ENCODE measurements at regions not wholly inside any gene's neighbourhood (a gene's known extent, or its start where the extent isn't known, plus 50 kb on each side); places are given as distances from the start of the nearest gene placed in this dataset.
"Not testable (repeated sequence)": the region's sequence is repeated elsewhere in the genome, so short reads cannot be mapped to it uniquely, and the experiment has no call there.

DNA sequence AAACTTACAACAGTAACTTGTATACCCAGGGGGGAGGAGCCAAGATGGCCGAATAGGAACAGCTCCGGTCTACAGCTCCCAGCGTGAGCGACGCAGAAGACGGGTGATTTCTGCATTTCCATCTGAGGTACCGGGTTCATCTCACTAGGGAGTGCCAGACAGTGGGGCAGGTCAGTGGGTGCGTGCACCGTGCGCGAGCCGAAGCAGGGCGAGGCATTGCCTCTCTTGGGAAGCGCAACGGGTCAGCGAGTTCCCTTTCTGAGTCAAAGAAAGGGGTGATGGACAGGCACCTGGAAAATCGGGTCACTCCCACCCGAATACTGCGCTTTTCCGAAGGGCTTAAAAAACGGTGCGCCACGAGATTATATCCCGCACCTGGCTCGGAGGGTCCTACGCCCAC, 278.8 kb downstream of the FAM47B start:
- DNase-seq (ENCODE audit: low read depth): not testable (repeated sequence)

DNA sequence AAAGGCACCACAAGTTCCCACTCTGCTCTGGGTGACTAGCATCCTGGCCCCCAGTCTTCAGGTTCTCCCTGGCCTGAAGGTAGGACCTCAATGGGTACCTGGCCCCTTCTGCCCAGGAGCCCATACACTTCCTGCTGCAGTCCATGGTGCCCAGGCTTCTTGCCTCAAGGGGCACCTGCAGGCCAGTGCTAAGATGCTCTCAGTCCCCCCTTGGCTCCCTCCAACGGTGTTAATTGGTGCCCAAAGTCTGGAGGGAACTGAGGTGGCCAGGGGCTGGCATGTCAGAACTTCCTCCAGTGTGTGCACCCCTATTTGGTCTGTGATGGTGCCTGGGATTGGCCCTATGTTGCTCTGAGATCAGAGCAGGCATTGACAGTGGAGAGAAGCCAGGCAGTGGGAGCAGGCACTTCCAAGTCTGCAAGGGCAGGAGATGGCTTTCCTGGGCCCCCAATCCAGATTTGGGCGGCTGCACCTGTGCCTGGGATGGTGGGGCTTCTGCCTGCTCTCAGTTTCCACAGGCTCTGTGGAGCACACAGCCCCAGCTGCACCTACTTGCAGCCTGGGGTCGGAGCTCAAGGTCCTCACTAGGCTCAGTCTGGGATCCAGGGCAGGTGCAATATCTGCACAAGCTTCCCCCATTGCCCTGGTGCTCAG, 301.6 kb downstream of the FAM47B start:
- no peak for DNase-seq (ENCODE audit: low read depth)

DNA sequence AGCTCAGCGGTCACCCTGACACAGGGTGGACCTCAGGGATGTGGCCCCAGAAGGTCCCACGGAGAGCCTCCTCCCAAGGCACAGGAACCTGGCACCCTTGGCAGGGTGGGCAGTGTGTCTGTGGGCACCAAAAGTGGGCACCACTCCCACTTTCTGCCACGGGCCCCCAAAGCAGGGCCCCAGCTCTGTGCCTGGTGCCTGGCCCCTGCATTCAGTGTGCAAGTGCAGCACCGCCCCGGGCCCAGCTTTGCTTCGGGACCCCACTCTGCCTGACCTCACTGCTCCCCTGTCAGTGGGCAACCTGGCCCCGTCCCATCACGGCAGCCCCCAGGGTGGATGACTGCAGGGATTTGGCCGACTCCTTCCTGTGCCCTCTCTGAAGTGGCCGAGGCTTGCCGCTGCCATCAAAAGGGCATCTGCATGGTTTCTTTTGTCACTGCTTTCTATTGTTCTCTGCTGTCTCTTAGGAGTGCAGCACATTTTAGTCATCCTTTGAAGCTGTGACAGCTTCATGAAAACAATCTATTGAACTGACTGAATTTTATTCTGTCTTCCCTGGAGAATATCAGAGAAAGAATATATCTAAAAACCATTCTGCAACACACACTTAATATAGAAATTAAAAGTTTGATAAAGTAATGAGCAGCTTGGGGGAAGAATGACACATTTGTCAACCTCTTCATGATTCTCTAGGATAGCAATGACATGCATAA, 302.4 kb downstream of the FAM47B start:
- no peak for DNase-seq (ENCODE audit: low read depth)

DNA sequence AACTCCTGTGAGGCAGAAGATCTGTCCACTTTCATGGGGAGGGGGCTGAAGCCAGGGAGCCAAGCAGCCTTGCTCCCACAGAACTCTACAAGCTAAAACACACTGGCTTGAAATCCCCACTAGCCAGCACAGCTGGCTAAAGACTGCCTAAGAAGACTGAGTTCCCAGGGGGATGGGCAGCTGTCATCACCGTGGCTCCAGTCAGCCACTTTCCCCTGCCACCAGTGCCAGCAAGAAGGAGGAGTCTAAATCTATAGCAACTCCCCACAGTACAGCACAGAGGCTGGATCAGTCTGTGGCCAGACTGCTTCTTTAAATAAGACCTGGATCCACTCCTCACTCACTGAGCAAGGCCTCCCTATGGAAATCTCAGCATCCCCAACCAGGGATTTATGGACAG, 308.6 kb downstream of the FAM47B start:
- DNase-seq (ENCODE audit: low read depth): no peak

DNA sequence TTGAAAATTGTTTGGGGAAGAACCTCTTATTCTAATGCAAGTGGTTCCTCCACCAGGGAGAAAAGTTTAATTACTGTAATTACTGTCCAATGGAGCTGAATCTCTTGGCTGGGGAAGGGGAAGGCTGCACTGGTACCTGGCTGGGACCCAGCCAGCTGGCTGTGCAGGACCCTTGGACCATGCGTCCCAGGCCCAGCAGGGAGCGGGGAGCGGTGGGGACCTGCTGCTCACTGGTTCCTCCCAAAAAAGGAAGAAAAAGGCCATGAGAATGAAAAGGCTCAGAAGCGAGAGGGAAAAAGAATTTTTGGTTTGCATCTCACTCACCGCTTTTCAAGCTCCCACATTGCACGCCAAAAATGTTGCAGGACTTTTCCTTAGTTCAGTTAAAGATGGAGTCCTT, 333.5 kb downstream of the FAM47B start:
- no peak for DNase-seq (ENCODE audit: low read depth)

DNA sequence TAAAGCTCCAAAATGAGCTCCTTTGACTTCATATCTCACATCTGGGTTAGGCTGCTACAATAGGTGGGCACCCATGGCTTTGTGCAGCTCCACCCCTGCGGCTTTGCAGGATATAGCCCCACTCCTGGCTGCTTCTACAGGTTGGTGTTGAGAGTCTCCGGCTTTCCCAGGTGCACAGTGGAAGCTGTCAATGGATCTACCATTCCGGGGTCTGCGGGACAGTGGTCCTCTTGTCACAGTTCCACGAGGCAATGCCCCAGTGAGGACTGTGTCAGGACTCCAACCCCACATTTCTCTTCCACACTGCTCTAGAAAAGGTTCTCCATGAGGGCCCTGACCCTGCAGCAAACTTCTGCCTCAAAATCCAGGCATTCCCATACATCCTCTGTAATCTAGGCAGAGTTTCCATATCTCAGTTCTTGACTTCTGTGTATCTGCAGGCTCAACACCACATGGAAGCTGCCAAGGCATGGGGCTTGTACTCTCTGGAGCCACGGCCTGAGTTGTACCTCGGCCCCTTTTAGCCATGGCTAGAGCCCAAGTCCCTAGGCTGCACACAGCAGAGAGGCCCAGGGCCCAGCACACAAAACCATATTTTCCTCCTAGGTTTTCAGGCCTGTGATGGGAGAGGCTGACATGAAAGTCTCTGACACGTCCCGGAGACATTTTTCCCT, 342.8 kb downstream of the FAM47B start:
- DNase-seq (ENCODE audit: low read depth): no peak

DNA sequence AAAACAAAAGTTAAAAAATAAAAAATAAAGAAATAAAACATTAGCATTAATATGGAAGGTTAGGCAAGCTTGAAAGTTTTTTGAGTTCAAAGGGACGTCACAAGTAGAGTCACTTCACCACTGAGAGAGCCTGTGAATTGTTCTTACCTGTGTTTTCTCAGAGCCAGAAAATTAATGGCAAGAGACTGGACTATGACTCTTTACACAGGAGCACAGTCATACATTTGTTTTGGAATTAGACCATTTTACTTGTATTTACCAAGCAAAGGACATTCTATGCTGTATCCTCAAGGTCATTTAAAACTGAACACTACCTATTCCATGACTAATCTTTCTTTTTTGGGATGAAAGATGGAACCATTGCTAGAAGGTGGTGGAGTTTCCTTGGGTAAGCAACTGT, 346.1 kb downstream of the FAM47B start:
- no peak for DNase-seq (ENCODE audit: low read depth)

DNA sequence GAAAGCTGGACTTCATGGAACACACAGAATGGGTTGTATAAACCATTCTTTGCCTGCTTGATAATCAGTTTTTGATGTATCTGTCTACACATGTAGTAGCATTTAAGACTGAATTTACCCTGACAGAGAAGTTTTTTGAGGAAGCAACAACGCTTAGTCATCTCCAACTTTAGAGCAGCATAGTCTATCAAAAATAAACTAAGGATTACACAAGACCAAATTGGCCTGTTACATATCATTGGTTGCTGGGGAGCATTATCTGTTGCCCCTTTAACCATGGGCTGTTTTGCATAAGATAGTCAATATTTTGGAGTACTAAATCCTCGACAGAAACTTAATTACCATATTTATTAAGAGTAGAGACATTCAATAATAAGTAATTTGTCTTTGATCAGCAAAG, 347.4 kb downstream of the FAM47B start:
- no peak for DNase-seq (ENCODE audit: low read depth)

DNA sequence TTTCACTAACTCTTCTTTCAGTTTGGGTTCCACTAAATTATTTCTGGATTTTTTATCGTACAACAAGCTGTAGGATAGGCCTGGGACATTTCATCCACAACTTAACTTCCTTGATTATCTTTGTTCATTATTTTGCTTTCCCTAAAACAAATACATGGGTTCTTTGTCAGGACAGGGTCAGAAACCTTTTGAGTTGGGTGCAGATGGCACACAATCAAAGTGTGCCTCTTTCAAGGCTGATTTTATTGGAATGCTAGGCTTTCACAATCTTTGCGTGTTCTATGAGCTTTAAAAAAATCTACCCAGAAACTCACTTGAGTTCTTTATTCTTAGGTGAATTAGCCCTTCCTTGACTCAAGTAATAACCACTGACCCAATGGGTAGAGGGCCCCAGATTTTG, 348.4 kb downstream of the FAM47B start:
- DNase-seq (ENCODE audit: low read depth): no peak

DNA sequence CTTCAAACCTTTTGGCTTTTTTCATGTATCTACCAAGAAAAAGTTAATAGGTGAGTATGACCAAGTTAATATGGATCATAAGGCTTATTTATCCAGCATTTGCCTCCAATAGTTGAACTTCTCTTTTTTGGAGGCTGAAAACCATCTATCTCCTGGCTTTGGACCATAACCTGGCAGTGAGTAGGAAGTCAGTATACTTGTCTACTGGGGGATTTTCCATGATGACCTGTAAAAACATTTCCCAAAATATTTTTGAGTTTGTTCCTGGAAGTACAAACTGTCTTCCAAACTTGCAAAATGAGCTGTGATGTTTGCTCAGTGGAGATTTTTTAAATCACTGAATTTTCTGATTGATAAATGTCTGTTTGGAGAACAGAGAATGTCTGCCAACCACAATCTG, 349.9 kb downstream of the FAM47B start:
- DNase-seq (ENCODE audit: low read depth): no peak

DNA sequence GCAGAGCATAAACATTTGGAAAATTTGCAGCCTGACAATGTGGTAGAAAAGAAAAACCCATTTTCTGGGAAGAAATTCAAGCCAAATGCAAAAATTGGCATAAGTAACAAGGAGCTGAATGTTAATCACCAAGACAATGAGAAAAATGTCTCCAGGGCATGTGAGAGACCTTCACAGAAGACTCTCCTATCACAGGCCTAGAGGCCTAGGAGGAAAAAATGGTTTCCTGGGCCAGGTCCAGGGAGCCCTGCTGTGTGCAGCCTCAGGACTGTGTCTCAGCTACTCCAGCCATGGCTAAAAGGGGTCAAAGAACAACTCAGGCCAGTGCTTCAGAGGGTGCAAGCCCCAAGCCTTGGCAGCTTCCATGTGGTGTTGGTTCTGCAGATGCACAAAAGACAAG, 362.4 kb downstream of the FAM47B start:
- DNase-seq (ENCODE audit: low read depth): not testable (repeated sequence)

DNA sequence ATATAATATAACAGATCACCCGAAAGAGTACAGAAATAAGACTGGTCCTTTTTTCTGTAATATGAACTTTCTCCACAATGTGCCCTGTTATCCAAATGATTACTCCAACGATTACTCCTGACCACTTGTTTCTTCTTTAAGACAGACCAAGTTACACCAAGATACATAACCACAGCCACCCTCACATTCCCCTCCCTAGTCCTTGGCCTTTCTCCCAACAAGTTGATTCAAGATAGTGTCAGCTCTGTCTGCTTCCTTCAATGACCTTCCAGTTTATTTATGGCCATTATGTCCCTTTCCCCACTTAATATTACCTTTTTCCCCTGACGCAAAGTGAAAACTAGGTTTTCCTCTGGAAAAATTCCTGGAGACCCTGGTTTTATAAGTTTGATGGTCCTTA, 397.2 kb downstream of the FAM47B start:
- DNase-seq (ENCODE audit: low read depth): no peak

DNA sequence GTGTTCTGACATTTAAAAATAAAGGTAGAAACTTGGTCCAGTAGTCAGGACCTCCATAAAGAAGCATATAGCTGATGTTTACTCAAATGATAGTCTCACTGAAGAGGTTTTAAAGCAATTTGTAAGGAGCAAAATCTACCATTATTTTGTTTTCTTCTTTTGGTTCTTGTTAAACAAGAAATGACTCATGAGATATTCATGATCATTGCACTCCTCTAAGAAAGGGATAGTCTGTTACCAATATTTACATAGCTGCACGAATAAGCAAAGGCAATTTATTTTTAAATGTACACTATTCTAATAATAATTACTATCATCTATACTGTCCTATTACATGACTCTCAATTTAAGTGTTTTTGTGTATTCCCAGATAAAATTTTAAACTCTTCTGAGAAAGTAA, 397.9 kb downstream of the FAM47B start:
- DNase-seq (ENCODE audit: low read depth): no peak

DNA sequence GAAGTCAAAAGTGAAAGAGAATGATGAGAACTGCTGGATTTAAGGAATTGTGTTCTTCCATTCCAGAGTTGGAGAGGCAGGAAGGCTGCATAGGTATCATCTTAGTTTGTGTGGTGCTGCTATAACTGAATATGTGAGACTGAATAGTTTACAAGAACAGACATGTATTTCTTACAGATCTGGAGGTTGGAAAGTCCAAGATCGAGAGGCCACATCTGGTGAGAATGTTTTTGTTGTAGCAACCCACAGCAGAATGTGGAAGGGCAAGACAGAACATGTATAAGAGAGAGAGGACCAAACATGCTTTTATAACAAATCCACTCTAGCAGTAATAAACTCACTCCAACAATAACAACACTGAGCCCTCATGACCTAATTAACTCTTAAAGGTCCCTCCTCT, 408.6 kb downstream of the FAM47B start:
- no peak for DNase-seq (ENCODE audit: low read depth)

DNA sequence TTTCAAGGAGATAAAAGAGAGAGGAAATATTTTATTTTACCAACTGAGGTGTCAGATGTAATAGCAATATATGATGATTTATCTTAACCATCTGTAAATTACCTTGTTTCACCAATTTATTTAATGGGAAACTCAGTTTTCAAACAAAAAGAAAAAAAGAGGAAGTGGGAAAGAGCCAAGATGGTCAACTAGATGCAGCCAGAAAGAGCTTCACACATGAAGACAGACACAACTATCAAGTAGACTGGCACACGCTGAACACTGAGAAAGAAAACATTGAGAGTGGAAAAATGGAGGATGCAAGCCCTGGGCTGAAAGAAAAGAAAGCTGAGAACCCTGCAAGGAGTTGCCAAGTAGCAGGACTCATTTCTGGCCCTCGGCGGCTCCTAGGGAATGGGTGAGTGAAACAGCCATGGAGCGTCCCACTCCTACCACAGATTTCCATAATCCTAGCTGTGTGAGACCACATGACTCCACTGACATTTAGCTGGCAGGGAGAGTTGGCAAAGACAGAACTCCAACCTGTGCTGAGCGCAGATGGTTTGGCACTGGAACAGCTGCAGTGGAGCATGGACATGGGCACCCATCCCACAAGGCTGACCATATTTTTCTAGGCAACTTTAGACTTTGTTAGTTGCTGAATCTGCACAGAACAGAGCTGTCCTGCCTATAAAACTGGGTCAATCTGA, 409.3 kb downstream of the FAM47B start:
- no peak for DNase-seq (ENCODE audit: low read depth)

DNA sequence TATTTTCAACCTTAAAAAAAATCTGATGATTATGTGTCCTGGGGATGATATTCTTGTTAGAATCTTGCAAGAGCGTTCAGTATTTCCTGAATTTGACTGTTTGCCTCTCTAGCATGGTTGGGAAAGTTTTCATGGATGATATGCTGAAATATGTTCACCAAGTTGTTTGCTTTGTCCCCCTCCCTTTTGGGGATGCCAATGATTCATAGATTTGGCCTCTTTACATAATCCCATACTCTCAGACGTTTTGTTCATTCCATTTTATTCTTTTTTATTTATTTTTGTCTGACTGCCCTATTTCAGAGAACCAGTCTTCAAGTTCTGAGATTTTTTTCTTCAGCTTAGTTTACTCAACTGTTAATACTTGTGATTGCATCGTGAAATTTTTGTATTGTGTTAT, 415.1 kb downstream of the FAM47B start:
- DNase-seq (ENCODE audit: low read depth): no peak

DNA sequence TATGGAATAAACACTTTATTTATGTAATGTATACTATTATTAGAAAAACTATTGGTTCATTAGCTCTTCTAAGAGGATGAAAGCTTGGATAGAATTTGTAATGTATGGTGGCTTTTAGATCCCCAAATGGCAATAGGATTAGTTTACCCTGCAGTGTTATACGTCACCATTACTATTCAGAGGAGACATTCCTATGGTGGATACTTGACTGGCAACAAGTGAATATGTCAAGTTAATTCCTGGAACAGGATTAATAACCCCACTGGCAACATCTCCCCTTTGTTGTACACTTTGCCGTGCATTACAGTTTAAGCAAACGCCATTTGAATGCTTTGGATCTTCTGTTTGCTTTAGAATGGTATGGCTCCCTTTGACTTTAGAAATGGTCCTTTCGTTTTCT, 420.3 kb downstream of the FAM47B start:
- DNase-seq (ENCODE audit: low read depth): no peak

DNA sequence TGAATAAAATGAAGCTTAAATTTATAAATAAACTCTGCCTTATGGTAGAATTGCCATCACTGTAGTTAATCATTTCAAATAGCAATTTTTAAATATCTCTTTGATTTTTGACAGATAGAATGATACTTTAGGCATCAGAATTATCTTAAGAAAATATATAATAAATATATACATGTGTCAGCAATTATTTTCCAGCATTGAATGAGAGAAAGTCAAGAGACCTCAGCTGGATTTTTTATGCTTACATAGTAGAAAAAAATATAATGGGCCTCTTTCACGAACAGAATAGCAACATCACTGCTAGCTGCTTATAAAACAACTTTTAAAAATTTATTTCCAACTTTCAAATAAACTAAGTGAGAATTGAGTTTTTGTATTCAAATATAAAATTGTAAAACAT, 424.0 kb upstream of the MAGEB16 start:
- DNase-seq (ENCODE audit: low read depth): no peak

DNA sequence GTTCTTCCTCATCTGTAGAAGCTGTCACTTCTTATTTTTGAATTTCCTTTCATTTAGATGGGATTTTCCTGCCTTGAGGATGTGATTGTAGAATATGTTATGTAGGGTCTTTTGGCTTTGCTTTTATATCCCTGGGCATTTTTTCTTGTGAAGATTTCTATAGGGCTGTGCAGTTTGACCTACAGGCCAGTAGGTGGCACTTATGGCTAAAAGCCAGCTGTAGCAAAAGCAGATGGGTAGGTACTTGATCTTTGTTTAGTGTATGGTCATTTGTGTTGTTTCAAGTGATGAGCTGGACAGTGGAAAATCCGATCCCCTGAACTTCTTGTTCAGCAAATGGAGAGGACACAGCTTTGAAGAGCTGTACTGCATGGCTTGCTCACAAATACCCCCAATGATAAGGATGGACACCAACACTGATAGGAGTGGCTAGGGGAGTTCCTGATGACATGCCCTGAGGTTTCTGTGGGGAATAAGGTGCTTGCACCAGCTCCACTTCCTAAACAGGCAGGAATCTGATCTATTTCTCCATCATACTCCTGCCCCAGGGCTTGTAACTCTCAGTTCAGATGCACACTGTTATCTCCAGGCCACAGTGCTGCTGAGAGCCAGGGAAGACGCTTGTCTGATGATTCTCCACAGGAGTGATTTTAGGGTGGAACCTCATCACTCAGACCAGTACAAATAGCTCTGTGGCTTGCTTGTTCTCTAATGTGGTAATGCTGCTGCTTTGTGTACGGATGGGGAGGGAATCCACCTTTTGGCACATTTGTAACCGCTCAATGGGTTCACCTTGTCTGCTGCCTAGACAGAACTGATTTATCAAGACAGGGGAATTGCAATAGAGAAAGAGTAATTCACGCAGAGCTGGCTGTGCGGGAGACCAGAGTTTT, 417.1 kb upstream of the MAGEB16 start:
- peak; percentile 5 for DNase-seq (ENCODE audit: low read depth)

DNA sequence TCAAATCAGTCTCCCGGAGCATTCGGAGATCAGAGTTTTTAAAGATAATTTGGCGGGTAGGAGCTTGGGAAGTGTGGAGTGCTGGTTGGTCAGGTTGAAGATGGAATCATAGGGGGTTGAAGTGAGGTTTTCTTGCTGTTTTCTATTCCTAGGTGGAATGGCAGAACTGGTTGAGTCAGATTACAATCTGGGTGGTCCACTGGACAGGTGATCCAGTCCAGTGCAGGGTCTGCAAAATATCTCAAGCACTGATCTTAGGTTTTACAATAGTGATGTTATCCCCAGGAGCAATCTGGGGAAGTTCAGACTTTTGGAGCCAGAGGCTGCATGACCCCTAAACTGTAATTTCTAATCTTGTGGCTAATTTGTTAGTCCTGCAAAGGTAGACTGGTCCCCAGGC, 416.4 kb upstream of the MAGEB16 start:
- not testable (repeated sequence) for DNase-seq (ENCODE audit: low read depth)

DNA sequence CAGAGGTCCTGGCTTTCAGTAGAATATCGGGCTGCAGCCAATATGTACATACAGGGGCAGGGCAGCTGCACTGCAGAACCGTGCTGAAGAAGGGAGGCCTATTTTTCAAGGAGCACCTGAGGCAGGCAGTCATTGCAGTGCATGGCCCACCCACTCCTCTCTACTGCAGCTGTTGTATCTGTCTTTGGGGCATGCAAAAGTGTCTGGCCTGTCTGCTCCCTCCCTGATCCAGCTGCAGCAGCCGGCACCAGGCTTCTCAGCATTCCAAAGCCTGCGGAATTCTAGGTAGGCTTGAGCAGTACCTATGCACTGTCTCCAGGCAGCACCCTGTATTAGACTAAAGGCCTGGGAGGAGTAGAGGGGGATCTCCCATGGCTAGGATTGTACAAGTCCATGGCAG, 415.2 kb upstream of the MAGEB16 start:
- DNase-seq (ENCODE audit: low read depth): no peak

DNA sequence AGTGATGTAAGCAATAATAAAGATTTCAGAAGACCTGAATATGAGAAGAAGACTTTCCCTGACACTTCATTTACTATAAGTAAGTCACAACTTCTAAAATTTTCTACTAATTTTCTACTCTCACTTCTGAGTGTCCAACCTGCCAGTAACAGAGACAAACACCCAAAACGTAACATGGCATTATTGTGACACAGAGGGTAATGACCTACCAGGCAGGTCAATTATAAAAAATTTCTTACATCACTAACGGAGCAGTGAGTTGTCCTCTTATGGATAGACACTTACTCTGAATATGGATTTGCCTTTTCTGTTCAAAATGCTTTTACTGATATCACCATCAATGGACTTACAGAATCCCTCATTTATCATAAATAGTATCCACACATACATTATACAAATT, 405.9 kb upstream of the MAGEB16 start:
- DNase-seq (ENCODE audit: low read depth): no peak

Data from CMK (cell line).